Ishikawa (cell line): ENCODE measurements at regions not wholly inside any gene's neighbourhood (a gene's known extent, or its start where the extent isn't known, plus 50 kb on each side); places are given as distances from the start of the nearest gene placed in this dataset.

Source experiments
- CEBPB ChIP-seq: IDR thresholded peaks from 2 replicates; pipeline ENCODE4 v1.6.1; 2012
- CREB1 ChIP-seq: IDR thresholded peaks from 2 replicates; pipeline ENCODE4 v1.6.1; 2012; ENCODE audit warnings: low read depth
- EP300 ChIP-seq: IDR thresholded peaks from 2 replicates; pipeline ENCODE4 v1.6.1; 2012; ENCODE audit warnings: borderline replicate concordance
- REST ChIP-seq: IDR thresholded peaks from 2 replicates; pipeline ENCODE4 v1.6.1; 2012; ENCODE audit warnings: low read depth, mild to moderate bottlenecking
- USF1 ChIP-seq: IDR thresholded peaks from 2 replicates; pipeline ENCODE4 v1.6.1; 2012
- YY1 ChIP-seq: IDR thresholded peaks from 2 replicates; pipeline ENCODE4 v1.6.1; 2012; ENCODE audit warnings: low read depth
- ZBTB7A ChIP-seq: IDR thresholded peaks from 2 replicates; pipeline ENCODE4 v1.6.1; 2012; ENCODE audit warnings: low read depth
- TF ChIP-seq, protein P1 (sequence below): IDR thresholded peaks from 2 replicates; pipeline ENCODE4 v1.6.1; 2012

DNA sequence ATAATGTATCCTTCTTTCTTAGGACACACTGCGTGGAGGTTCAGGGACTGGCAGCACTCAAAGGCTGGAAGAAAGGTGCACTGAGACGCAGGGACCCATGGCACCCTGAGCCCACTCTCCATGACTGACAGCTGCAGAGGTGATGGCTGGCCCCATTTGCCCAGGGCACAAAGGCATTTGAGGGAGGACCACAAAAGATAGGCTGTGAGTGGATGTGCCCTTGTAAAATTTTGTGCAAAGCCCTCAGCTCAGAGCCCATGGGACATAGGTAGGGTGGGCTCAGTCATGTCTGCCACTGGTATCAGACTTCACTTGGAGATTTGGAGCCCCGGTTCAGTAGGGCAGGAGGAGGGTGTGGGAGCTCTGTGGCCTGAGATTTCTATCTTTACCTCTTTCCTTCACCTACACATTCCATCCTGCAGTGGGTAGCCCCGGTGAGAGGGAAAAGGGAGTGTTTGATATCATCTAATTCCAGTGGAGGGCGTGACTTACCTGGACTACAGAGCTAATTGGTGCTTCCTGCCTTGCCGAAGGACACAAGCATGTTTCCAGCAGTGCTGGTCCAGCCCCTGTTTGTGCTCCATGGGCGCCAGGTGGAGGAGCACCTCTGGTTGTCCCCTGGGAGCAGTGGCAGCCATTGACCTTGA is 312.2 kb downstream of the EN1 start:
- no peak for TF ChIP-seq YY1
- no peak for TF ChIP-seq CEBPB
- TF ChIP-seq, protein P1, sequence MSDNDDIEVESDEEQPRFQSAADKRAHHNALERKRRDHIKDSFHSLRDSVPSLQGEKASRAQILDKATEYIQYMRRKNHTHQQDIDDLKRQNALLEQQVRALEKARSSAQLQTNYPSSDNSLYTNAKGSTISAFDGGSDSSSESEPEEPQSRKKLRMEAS = no peak
- TF ChIP-seq CREB1 = no peak
- no peak for TF ChIP-seq REST
- no peak for TF ChIP-seq ZBTB7A
- TF ChIP-seq USF1 = no peak
- TF ChIP-seq EP300 = no peak
